Esophagus (tissue), 2 donors: ENCODE measurements at regions not wholly inside any gene's neighbourhood (a gene's known extent, or its start where the extent isn't known, plus 50 kb on each side); places are given as distances from the start of the nearest gene placed in this dataset.

ENCODE experiments used
- H3K27ac ChIP-seq, 2 donors: one replicate each; pipeline ENCODE4 v1.5.1; 2013; ENCODE audit warnings: low read depth in 2 of 2, mild to moderate bottlenecking in 2 of 2, inconsistent platforms in 1 of 2, low read length in 1 of 2, moderate library complexity in 1 of 2
- H3K27me3 ChIP-seq, 2 donors: one replicate each; pipeline ENCODE4 v1.6.1; 2013; ENCODE audit warnings: low read length in 2 of 2, control low read depth in 1 of 2, mild to moderate bottlenecking in 1 of 2; ENCODE audit not compliant: insufficient read depth in 2 of 2, control insufficient read depth in 1 of 2
- H3K36me3 ChIP-seq, 2 donors: one replicate each; pipeline ENCODE4 v1.6.1; 2013; ENCODE audit warnings: low read length in 1 of 2; ENCODE audit not compliant: control insufficient read depth in 2 of 2, insufficient read depth in 2 of 2
- H3K4me1 ChIP-seq, 2 donors: one replicate each; pipeline ENCODE4 v1.6.1; 2013; ENCODE audit warnings: low read length in 1 of 2; ENCODE audit not compliant: control insufficient read depth in 2 of 2, insufficient read depth in 2 of 2
- H3K4me3 ChIP-seq, 2 donors: one replicate each; pipeline ENCODE4 v1.5.1; 2013; ENCODE audit warnings: low read length in 2 of 2, mild to moderate bottlenecking in 2 of 2, low read depth in 1 of 2, moderate library complexity in 1 of 2
- H3K9me3 ChIP-seq, 2 donors: one replicate each; pipeline ENCODE4 v1.6.1; 2013; ENCODE audit warnings: mild to moderate bottlenecking in 2 of 2, low read depth in 1 of 2, low read length in 1 of 2, moderate library complexity in 1 of 2; ENCODE audit not compliant: control insufficient read depth in 2 of 2, insufficient read depth in 1 of 2
- WGBS, 2 donors: extraction: QIAGEN DNeasy Blood & Tissue Kit; methylation state at CpG; one replicate each; pipeline ENCODE4 v1.1.7; 2013; 5-methylcytosine and 5-hydroxymethylcytosine counted together
- donor health status: healthy with polysubstance abuse.
- donor health status: Bipolar disorder and iron deficiency.

DNA sequence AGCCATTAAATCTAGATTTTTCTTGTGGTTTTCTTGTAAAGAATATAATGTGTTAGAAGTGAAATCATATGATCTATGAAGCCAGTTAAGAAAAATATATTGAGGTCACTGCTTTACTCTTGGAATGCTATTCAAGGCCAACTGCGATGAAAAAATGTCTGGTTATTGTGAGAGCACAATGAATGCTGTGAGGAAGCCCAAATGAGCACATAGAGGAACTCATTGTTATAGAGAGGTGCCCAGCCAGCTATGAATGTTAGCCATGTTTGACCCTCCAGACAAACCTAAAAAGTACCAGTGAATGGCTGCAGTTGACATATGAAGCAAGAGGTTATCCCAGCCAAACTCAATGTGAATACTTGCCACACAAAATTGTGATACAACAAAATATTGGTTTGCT is 359.8 kb upstream of the FAM174A start:
- no peak overlapping the region for H3K27ac ChIP-seq
- no peaks in the 10 kb centered on the region for H3K27me3 ChIP-seq
- WGBS, 2 donors = 83 to 91% methylated on average over 1 of the region's 1 CpG
- no peak overlapping the region for H3K4me3 ChIP-seq
- H3K4me1 ChIP-seq = no peaks in the 10 kb centered on the region
- H3K36me3 ChIP-seq = no peaks in the 10 kb centered on the region
- H3K9me3 ChIP-seq = no peaks in the 10 kb centered on the region

DNA sequence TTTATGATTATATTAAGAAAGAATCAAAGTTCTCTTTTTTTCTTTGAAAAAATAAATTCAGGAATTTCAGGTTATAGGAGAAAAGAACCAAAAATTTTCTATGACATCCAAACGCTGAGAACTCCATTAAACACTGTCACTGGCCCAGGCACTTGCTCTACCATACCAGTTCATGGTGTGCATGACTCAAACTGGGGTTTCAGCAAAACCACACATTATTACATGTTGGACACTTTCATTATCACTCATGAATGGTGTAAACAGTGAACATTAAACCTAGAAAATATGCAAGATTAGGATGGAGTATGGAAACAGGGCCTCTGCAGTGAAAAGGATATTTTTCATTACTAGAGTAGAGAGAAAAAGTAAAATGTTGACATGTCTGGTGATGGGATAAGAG is 369.9 kb upstream of the FAM174A start:
- WGBS, 2 donors = 74 to 82% methylated on average over 1 of the region's 1 CpG
- no peaks in the 10 kb centered on the region for H3K27me3 ChIP-seq
- no peak overlapping the region for H3K4me3 ChIP-seq
- H3K27ac ChIP-seq = no peak overlapping the region
- H3K9me3 ChIP-seq = no peaks in the 10 kb centered on the region
- H3K4me1 ChIP-seq = no peaks in the 10 kb centered on the region
- H3K36me3 ChIP-seq = no peaks in the 10 kb centered on the region

DNA sequence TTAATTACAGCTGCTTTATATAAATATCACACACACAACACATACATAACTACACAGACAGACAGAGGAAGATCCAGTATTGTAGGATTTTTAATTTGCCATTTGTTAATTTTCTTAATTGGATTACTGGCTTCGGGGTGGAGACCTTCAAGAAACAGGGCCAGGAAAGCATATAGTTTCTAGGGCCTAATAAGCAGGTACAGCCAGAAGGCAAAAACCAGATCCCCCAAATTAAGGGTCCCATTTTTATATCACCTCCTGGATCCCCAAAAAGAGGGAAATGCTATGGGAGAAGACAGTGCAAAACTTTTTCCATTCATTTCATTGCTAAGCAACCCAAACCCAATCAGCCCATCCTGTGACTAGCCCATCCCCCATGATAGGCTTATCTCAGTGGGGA is 373.3 kb upstream of the FAM174A start:
- Histone ChIP-seq H3K27me3 (no peaks in the 10 kb centered on the region), H3K27ac (no peak overlapping the region), H3K4me3 (no peak overlapping the region), H3K36me3 (no peaks in the 10 kb centered on the region), H3K9me3 (no peaks in the 10 kb centered on the region), H3K4me1 (no peaks in the 10 kb centered on the region)
- WGBS, 2 donors = 66 to 90% methylated on average over 1 of the region's 1 CpG

DNA sequence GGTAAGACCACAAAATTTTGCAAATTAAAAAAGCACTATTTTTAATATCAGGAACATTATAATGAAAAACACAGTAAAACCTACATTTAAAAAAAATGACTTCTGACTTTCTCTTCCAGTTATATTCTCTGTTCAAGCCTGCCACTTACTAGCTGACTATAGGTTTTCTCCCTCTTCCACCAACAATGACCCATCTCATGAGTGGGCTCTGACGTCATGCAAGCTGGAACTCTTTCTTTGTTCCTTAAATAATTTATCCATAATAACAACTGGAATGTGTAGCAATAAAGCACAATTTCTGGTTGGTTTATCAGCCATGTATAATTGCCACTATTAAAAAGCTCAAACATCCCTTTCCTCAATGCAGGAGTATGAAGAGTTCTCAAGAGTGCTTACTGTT is 378.1 kb upstream of the FAM174A start:
- H3K27me3 ChIP-seq = no peaks in the 10 kb centered on the region
- no peaks in the 10 kb centered on the region for H3K9me3 ChIP-seq
- H3K27ac ChIP-seq = no peak overlapping the region
- no peaks in the 10 kb centered on the region for H3K4me1 ChIP-seq
- 77 to 79% methylated on average over 1 of the region's 1 CpG for WGBS, 2 donors
- H3K36me3 ChIP-seq = no peaks in the 10 kb centered on the region
- no peak overlapping the region for H3K4me3 ChIP-seq

DNA sequence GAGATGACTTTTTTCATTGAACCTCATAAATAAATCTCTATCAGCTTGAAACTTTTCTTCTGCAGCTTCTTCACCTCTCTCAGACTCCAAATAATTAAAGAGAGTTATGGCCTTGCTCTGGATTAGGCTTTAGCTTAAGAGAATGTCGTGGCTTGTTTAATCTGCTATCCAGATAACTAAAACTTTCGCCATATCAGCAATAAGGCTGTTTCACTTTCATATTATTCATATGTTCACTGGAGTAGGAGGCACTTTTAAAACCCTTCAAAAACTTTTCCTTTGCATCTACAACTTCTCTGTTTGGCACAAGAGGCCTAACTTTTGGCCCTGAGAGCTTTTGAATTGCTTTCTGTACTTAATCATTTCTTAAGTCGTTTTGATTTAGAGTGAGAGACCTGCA is 386.9 kb upstream of the FAM174A start:
- Histone ChIP-seq H3K4me3 (no peak overlapping the region), H3K36me3 (no peaks in the 10 kb centered on the region), H3K4me1 (no peaks in the 10 kb centered on the region), H3K27ac (no peak overlapping the region), H3K27me3 (no peaks in the 10 kb centered on the region), H3K9me3 (no peaks in the 10 kb centered on the region)
- 67 to 74% methylated on average over 3 of the region's 3 CpGs for WGBS, 2 donors

DNA sequence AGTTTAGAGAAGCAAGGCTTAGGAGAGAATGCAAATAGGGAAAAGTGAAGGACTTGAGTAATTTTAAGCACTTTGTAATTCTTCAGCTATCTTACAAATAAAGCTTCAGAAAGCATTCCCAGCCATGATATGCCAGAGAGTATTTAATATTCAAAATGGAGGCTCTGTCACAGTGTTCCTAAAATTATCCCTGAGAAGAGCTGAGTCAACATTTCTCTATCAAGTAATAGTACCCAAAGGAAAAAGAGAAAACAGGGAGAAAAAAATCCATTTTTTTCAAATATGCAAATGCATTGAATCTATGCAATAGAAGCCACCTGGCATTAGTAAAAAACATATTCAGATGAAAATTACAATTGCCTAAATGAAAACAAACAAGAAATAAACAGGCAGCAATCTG is 392.6 kb upstream of the FAM174A start:
- Histone ChIP-seq H3K4me3 (no peak overlapping the region), H3K9me3 (no peaks in the 10 kb centered on the region), H3K36me3 (no peaks in the 10 kb centered on the region), H3K27ac (no peak overlapping the region), H3K4me1 (no peaks in the 10 kb centered on the region), H3K27me3 (no peaks in the 10 kb centered on the region)

DNA sequence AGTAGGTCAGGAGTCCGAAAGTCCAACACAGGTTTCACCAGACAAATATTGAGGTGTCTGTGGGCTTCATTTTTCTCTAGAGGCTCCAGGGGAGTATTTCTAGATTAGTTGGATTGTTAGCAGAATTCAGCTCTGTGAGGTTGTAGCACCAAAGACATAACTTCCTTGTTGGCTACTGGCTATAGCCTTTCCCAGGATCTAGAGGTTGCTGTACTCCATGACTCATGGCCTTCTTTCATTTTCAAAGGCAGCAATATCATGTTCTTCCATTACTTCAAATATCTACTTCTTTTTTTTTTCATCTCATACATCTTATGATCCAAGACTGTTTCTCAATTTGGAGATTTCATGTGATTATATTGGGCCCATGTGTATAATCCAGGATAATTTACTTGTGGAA is 404.0 kb upstream of the FAM174A start:
- Histone ChIP-seq H3K36me3 (no peaks in the 10 kb centered on the region), H3K27me3 (no peaks in the 10 kb centered on the region)
- WGBS, 2 donors = 89% methylated on average over 1 of the region's 1 CpG

DNA sequence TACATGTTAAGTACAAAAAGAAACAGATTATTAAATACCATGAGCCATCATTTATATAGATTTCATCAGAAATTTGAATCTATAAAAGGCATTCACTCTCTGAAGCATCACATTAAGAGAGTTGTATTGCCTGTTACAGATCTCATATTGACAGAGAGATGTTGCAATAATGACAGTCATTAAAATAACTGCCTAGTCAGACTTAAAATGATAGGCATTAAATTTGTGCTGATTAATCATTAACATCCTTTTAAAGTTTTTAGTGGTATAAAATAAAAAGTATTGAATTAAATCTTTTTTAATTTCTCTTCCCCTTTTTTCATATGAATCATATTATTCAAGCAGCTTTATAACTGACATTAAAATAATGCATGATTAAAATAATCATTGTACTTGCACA is 404.9 kb upstream of the FAM174A start:
- no peaks in the 10 kb centered on the region for H3K36me3 ChIP-seq
- no peak overlapping the region for H3K27ac ChIP-seq
- H3K9me3 ChIP-seq = no peaks in the 10 kb centered on the region
- H3K4me1 ChIP-seq = no peaks in the 10 kb centered on the region
- no peaks in the 10 kb centered on the region for H3K27me3 ChIP-seq
- H3K4me3 ChIP-seq = no peak overlapping the region

More for the DNA sequence above, 404.0 kb upstream of the FAM174A start:
- no peak overlapping the region for H3K27ac ChIP-seq
- H3K4me3 ChIP-seq = no peak overlapping the region
- no peaks in the 10 kb centered on the region for H3K4me1 ChIP-seq
- H3K9me3 ChIP-seq = no peaks in the 10 kb centered on the region

DNA sequence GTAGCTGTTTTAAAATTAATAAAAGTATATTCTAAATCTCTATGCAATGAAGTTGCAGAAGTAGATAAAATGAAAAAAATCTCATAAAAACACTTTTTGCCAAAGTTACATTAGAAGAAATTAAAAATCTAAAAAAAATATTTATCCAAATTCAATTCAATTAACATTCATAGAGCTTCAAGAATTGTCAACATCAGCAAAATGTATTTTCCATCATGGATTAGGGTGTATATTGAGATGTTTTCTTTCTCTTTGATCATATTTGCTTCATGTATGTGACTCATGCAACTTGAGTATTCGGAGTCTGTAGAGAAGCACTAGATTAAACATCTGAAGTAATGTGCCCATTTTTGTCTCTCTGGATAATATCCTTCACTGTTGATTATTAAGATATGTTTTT is 415.3 kb upstream of the FAM174A start:
- no peaks in the 10 kb centered on the region for H3K9me3 ChIP-seq
- WGBS, 2 donors = 78 to 83% methylated on average over 1 of the region's 1 CpG
- H3K4me3 ChIP-seq = no peak overlapping the region
- H3K4me1 ChIP-seq = no peaks in the 10 kb centered on the region
- no peaks in the 10 kb centered on the region for H3K27me3 ChIP-seq
- no peaks in the 10 kb centered on the region for H3K36me3 ChIP-seq
- no peak overlapping the region for H3K27ac ChIP-seq

DNA sequence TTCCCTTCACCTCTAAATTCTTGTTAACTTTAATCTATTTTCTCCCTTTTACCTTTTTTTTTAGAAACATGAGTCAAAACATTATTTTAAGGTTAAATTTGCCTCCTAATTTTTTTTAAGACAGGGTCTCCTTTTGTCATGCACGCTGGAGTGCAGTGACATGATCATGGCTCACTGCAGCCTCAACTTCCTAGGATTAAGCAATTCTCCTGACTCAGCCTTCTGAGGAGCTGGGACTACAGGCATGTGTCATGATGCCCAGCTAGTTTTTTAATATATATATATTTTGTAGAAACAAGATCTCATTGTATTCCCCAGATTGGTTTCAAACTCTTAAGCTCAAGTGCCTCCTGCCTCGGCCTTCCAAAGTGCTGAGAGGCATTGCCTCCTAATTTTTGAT is 424.7 kb upstream of the FAM174A start:
- Histone ChIP-seq H3K27ac (no peak overlapping the region), H3K36me3 (no peaks in the 10 kb centered on the region), H3K4me3 (no peak overlapping the region), H3K9me3 (peaks cover 4 to 12% of the 10 kb centered on the region in 2 donors), H3K4me1 (no peaks in the 10 kb centered on the region), H3K27me3 (no peaks in the 10 kb centered on the region)
- WGBS, 2 donors = 42 to 68% methylated on average over 2 of the region's 2 CpGs
